CD8-positive, alpha-beta memory T cell (primary cell): ENCODE measurements at regions not wholly inside any gene's neighbourhood (a gene's known extent, or its start where the extent isn't known, plus 50 kb on each side); places are given as distances from the start of the nearest gene placed in this dataset.

ENCODE experiments used
- CTCF ChIA-PET: fragments of 350-600 bp; sonication (Branson Sonifier 250); formaldehyde crosslinking; loops from one replicate; lab custom pipeline; 2021; ENCODE audit warnings: antibody characterized with exemption; lab: Charles Lee
- POLR2A ChIA-PET: fragments of 350-600 bp; sonication (Branson Sonifier 250); formaldehyde crosslinking; loops from one replicate; lab custom pipeline; 2021; ENCODE audit warnings: antibody characterized with exemption; lab: Charles Lee
- DNase-seq, 5 donors: peaks; one replicate each; pipeline versions ENCODE4 v3.0.0 to v3.0.0-alpha.2; 2020 to 2022; ENCODE audit warnings: mixed read lengths in 1 of 5
- H3K27ac ChIP-seq: one replicate; pipeline ENCODE4 v1.7.0; 2013; ENCODE audit warnings: low read depth, mild to moderate bottlenecking, low read length, moderate library complexity
- H3K27me3 ChIP-seq: 2 replicates; pipeline ENCODE4 v1.7.0; 2013; ENCODE audit warnings: low read length, mild to moderate bottlenecking; ENCODE audit not compliant: insufficient read depth, poor library complexity, severe bottlenecking
- H3K36me3 ChIP-seq: 2 replicates; pipeline ENCODE4 v1.7.0; 2013; ENCODE audit warnings: mild to moderate bottlenecking, low read length, moderate library complexity; ENCODE audit not compliant: insufficient read depth
- H3K4me1 ChIP-seq: 2 replicates; pipeline ENCODE4 v1.7.0; 2013; ENCODE audit warnings: mild to moderate bottlenecking, low read length, moderate library complexity; ENCODE audit not compliant: insufficient read depth
- H3K4me3 ChIP-seq: 2 replicates; pipeline ENCODE4 v1.7.0; 2013; ENCODE audit warnings: mild to moderate bottlenecking, low read length
- H3K9me3 ChIP-seq: 2 replicates; pipeline ENCODE4 v1.7.0; 2013; ENCODE audit warnings: mild to moderate bottlenecking, low read length
- H3K27ac Mint-ChIP-seq, 8 donors: one replicate each; pipeline ENCODE4 v1.8.0; 2020 to 2021; ENCODE audit warnings: mixed read lengths in 8 of 8, mild to moderate bottlenecking in 6 of 8, inconsistent platforms in 3 of 8, moderate library complexity in 3 of 8
- H3K27me3 Mint-ChIP-seq, 2 donors: one replicate each; pipeline ENCODE4 v1.8.0; 2020 to 2021; ENCODE audit warnings: mixed read lengths in 2 of 2, mild to moderate bottlenecking in 1 of 2, moderate library complexity in 1 of 2
- H3K36me3 Mint-ChIP-seq, 3 donors: one replicate each; pipeline ENCODE4 v1.8.0; 2020 to 2021; ENCODE audit warnings: mixed read lengths in 3 of 3, inconsistent platforms in 1 of 3, mild to moderate bottlenecking in 1 of 3
- H3K4me1 Mint-ChIP-seq, 3 donors: one replicate each; pipeline ENCODE4 v1.8.0; 2020 to 2021; ENCODE audit warnings: mixed read lengths in 3 of 3, inconsistent platforms in 1 of 3, mild to moderate bottlenecking in 1 of 3
- H3K4me3 Mint-ChIP-seq, 7 donors: one replicate each; pipeline ENCODE4 v1.8.0; 2020 to 2021; ENCODE audit warnings: mixed read lengths in 7 of 7, mild to moderate bottlenecking in 6 of 7, moderate library complexity in 4 of 7, inconsistent platforms in 2 of 7
- H3K9me3 Mint-ChIP-seq, 5 donors: one replicate each; pipeline ENCODE4 v1.8.0; 2020 to 2022; ENCODE audit warnings: mixed read lengths in 5 of 5, mild to moderate bottlenecking in 3 of 5, moderate library complexity in 2 of 5, inconsistent platforms in 1 of 5

DNA sequence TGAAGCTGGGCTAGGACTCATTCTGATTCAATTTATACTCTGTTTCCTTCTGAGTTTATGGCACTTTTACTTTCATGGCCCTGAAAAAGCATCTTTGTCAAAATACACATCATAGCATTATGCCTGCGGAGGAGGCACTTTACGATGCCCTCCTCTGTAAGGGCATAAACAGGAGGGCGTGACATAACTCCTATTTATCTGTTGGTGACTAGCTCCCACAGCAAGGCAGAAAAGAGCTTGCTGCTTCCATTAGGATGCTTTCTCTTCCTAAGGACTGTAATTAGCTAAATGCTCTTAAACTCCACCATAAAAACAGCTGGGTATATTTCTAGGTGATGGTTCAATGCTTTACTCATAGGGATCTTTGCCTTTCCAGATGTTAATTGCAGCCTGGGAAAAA, 315.2 kb upstream of the GHITM start:
- CTCF ChIA-PET: no interaction called here
- H3K4me1 Mint-ChIP-seq: no peaks in the 10 kb centered on the region
- no peaks in the 10 kb centered on the region for H3K36me3 Mint-ChIP-seq
- no peak overlapping the region for H3K27ac Mint-ChIP-seq
- H3K27ac ChIP-seq: no peak overlapping the region
- no peak overlapping the region for H3K4me3 Mint-ChIP-seq
- no peaks in the 10 kb centered on the region for H3K36me3 ChIP-seq
- H3K4me3 ChIP-seq: no peak overlapping the region
- peaks cover 0 to 1% of the 10 kb centered on the region in 2 donors for H3K27me3 Mint-ChIP-seq
- no peaks in the 10 kb centered on the region for H3K9me3 ChIP-seq
- peaks cover 0 to 2% (median 0%) of the 10 kb centered on the region in 5 donors for H3K9me3 Mint-ChIP-seq
- DNase-seq: no peak
- H3K27me3 ChIP-seq: no peaks in the 10 kb centered on the region
- POLR2A ChIA-PET: no interaction called here
- no peaks in the 10 kb centered on the region for H3K4me1 ChIP-seq

DNA sequence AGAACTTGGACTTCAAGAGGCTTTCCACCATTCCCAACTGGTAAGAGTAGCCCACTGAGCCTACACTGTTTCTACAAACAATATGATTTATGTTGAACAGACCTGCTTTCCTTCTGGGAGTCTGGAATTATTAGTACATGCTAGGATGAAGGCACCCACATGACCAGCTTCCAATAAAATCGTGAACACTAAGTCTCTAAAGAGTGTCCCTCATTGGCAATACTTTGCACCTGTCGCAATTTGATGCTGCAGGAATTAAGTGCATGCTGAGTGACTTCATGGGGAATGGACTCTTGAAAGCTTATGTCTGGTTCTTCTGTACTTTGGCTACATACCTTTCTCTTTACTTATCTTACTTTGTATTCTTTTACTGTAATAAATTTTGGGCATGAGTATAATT, 305.2 kb upstream of the GHITM start:
- H3K4me3 Mint-ChIP-seq: no peak overlapping the region
- H3K9me3 ChIP-seq: no peaks in the 10 kb centered on the region
- POLR2A ChIA-PET: no interaction called here
- H3K27ac Mint-ChIP-seq: no peak overlapping the region
- peaks cover 0 to 13% (median 7%) of the 10 kb centered on the region in 5 donors for H3K9me3 Mint-ChIP-seq
- H3K4me1 Mint-ChIP-seq: no peaks in the 10 kb centered on the region
- peaks cover 0 to 1% of the 10 kb centered on the region in 2 donors for H3K27me3 Mint-ChIP-seq
- H3K27me3 ChIP-seq: no peaks in the 10 kb centered on the region
- no peaks in the 10 kb centered on the region for H3K36me3 ChIP-seq
- H3K4me1 ChIP-seq: no peaks in the 10 kb centered on the region
- no peak for DNase-seq
- CTCF ChIA-PET: no interaction called here
- no peak overlapping the region for H3K27ac ChIP-seq
- no peak overlapping the region for H3K4me3 ChIP-seq
- H3K36me3 Mint-ChIP-seq: no peaks in the 10 kb centered on the region

DNA sequence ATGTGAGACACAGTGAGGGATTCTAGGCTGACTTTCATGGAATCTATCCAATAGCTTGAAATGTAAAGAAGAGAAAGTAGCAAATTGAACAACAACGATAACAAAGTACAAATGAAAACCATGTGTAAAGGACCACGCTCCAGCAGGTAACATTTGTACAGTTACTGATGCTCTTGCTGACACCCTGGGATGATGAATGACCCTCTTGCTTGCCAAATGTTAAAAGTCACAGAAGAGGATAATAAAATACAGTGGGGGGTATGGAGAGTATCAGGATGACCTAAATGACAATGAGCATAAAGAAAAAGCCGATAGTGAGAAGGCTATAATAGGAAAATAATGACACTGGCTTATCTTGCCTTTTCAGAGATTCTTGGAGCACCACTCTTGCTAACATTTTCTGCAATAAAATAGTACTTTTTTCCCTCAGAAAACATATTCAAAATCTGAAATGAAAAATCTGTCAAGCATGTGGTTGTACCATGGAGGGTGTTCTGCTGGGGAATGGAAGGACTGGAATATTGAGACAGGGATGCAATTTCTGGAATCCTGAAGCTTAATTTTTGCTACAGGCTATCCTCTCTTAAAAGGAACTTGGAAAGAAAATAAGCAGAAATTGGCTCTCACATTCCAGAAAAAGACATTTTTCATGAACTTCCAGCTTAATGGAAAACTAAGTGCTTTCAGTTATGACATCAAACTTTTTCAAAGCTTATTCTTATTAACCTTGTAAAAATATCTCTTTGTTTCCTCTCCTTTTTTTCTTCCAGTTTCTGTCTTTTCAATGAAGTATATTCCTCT, 303.2 kb upstream of the GHITM start:
- no peak for DNase-seq
- H3K4me3 ChIP-seq: no peak overlapping the region
- H3K4me1 ChIP-seq: no peaks in the 10 kb centered on the region
- POLR2A ChIA-PET: no interaction called here
- no peaks in the 10 kb centered on the region for H3K27me3 ChIP-seq
- no peak overlapping the region for H3K27ac ChIP-seq
- no peaks in the 10 kb centered on the region for H3K4me1 Mint-ChIP-seq
- peaks cover 0 to 1% of the 10 kb centered on the region in 2 donors for H3K27me3 Mint-ChIP-seq
- no peak overlapping the region for H3K27ac Mint-ChIP-seq
- H3K36me3 Mint-ChIP-seq: no peaks in the 10 kb centered on the region
- CTCF ChIA-PET: no interaction called here
- no peaks in the 10 kb centered on the region for H3K9me3 ChIP-seq
- no peak overlapping the region for H3K4me3 Mint-ChIP-seq
- H3K9me3 Mint-ChIP-seq: no peaks in the 10 kb centered on the region
- no peaks in the 10 kb centered on the region for H3K36me3 ChIP-seq

DNA sequence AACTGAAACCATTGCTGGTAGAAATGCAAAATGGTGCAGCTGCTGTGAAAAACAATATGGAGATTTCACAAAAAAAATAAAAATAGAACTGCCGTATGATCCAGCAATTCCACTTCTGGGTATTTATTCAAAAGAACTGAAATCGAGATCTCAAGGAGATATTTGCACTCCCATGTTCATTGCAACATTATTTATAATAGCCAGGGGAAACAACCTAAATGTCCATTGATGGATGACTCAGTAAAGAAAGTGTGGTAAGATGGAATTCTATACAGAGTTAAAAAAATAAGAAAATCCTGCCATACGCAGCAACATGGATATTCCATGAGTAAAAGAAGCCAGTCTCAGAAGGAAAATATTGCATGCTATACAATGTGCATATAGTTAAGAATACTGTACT, 290.6 kb upstream of the GHITM start:
- Mint-ChIP-seq H3K27me3 (no peaks in the 10 kb centered on the region), H3K4me3 (no peak overlapping the region), H3K36me3 (no peaks in the 10 kb centered on the region), H3K27ac (no peak overlapping the region), H3K4me1 (no peaks in the 10 kb centered on the region), H3K9me3 (peaks cover 0 to 3% (median 0%) of the 10 kb centered on the region in 5 donors)
- POLR2A ChIA-PET: no interaction called here
- CTCF ChIA-PET: no interaction called here
- no peak for DNase-seq
- Histone ChIP-seq H3K27ac (no peak overlapping the region), H3K27me3 (no peaks in the 10 kb centered on the region), H3K9me3 (no peaks in the 10 kb centered on the region), H3K4me3 (no peak overlapping the region), H3K4me1 (no peaks in the 10 kb centered on the region), H3K36me3 (no peaks in the 10 kb centered on the region)

DNA sequence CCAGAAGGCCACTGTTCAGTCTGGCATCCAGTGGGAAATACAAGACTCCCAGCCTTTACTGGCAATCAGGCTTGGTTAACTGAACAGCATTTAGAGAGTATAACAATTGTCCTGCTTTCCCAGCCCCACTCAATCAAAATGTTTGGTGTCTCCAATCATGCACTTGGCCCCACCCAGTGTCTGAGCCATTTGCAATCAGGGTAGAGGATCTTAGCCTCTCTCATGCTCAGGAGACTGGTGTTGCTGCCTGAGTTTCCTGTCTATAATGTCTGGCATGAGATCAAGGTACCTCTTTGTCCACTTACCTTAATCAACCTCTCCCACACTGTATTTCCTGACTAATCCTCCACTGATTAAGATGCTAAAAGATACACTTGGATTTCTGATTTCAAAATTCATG, 290.2 kb upstream of the GHITM start:
- CTCF ChIA-PET: no interaction called here

GRCh38 chr10:83852146-83852545, 287.2 kb upstream of the GHITM start:
- no peaks in the 10 kb centered on the region for H3K4me1 Mint-ChIP-seq
- H3K27me3 Mint-ChIP-seq: no peaks in the 10 kb centered on the region
- DNase-seq: no peak
- H3K4me3 Mint-ChIP-seq: no peak overlapping the region
- Histone ChIP-seq H3K27me3 (no peaks in the 10 kb centered on the region), H3K4me3 (no peak overlapping the region), H3K36me3 (no peaks in the 10 kb centered on the region), H3K27ac (no peak overlapping the region), H3K9me3 (no peaks in the 10 kb centered on the region), H3K4me1 (no peaks in the 10 kb centered on the region)
- no peak overlapping the region for H3K27ac Mint-ChIP-seq
- no peaks in the 10 kb centered on the region for H3K36me3 Mint-ChIP-seq
- ChIA-PET CTCF (no interaction called here), POLR2A (no interaction called here)
- H3K9me3 Mint-ChIP-seq: peaks cover 0 to 3% (median 0%) of the 10 kb centered on the region in 5 donors

More for the DNA sequence above, 290.2 kb upstream of the GHITM start:
- Histone ChIP-seq H3K4me3 (no peak overlapping the region), H3K9me3 (no peaks in the 10 kb centered on the region), H3K27ac (no peak overlapping the region), H3K4me1 (no peaks in the 10 kb centered on the region), H3K27me3 (no peaks in the 10 kb centered on the region), H3K36me3 (no peaks in the 10 kb centered on the region)
- no peaks in the 10 kb centered on the region for H3K4me1 Mint-ChIP-seq
- no peak overlapping the region for H3K4me3 Mint-ChIP-seq
- no peaks in the 10 kb centered on the region for H3K36me3 Mint-ChIP-seq
- POLR2A ChIA-PET: no interaction called here
- no peaks in the 10 kb centered on the region for H3K27me3 Mint-ChIP-seq
- H3K27ac Mint-ChIP-seq: no peak overlapping the region
- DNase-seq: no peak
- H3K9me3 Mint-ChIP-seq: peaks cover 0 to 3% (median 0%) of the 10 kb centered on the region in 5 donors

DNA sequence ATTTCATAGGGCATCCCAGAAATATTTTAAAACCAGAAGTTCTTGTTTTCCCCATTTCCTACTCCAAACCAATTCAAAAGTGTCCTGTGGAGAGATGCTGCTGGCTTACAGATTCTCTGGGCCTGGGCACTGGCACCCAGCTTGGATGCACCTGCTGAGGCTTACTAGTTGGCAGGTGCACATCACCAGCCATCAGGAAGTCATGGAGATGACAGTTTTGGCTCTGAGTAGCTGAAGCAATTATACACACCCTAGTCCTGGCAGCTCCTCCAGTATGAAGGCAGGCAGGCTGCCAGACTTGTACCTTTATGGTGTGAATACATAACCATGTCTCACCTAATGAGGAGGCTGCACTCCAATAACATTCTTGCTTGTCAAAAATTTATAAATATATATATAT, 276.6 kb upstream of the GHITM start:
- Mint-ChIP-seq H3K27ac (no peak overlapping the region), H3K9me3 (peaks cover 0 to 9% (median 1%) of the 10 kb centered on the region in 5 donors), H3K4me3 (no peak overlapping the region), H3K4me1 (no peaks in the 10 kb centered on the region), H3K27me3 (peaks cover 0 to 13% of the 10 kb centered on the region in 2 donors), H3K36me3 (no peaks in the 10 kb centered on the region)
- Histone ChIP-seq H3K9me3 (no peaks in the 10 kb centered on the region), H3K27ac (no peak overlapping the region), H3K36me3 (no peaks in the 10 kb centered on the region), H3K27me3 (no peaks in the 10 kb centered on the region), H3K4me3 (no peak overlapping the region), H3K4me1 (no peaks in the 10 kb centered on the region)
- DNase-seq: no peak
- ChIA-PET CTCF (no interaction called here), POLR2A (no interaction called here)

DNA sequence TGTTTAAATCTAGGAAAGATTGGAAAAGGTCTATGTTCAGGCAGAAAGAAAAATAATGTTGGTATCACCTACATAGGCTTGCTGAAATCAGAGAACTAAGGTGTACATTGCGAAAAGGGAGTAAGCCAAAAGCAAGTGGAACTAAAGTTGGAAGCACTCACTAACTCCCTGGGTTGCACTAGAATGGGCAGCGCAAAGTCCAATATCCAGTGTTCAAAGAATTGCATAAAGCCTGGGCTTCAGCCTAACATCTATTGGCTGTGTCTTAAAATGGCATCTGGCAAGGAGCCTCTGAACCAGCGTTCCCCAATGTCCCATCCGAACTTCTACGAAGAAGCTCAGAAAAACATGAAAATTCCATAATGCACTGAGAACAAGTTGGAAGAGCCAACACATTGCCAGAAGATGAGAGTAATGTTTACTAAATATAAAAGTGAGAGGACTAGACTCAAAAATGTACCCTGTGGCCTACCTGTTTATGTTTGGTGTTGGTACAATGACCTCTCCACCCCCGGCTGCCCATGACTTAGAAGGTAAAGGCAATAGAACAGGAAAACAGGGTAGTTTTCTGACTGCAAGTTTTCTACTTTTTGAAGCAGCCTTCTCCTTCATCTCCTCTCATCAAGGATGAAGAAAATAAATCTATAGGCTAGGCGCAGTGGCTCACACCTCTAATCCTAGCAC, 275.9 kb upstream of the GHITM start:
- Histone ChIP-seq H3K4me3 (no peak overlapping the region), H3K27ac (no peak overlapping the region), H3K36me3 (no peaks in the 10 kb centered on the region), H3K4me1 (no peaks in the 10 kb centered on the region), H3K9me3 (no peaks in the 10 kb centered on the region), H3K27me3 (no peaks in the 10 kb centered on the region)
- Mint-ChIP-seq H3K9me3 (peaks cover 0 to 9% (median 1%) of the 10 kb centered on the region in 5 donors), H3K36me3 (no peaks in the 10 kb centered on the region), H3K4me3 (no peak overlapping the region), H3K27ac (no peak overlapping the region), H3K27me3 (peaks cover 0 to 13% of the 10 kb centered on the region in 2 donors), H3K4me1 (no peaks in the 10 kb centered on the region)
- ChIA-PET POLR2A (no interaction called here), CTCF (no interaction called here)
- no peak for DNase-seq
